MM.1S (cell line): ENCODE measurements at regions not wholly inside any gene's neighbourhood (a gene's known extent, or its start where the extent isn't known, plus 50 kb on each side); places are given as distances from the start of the nearest gene placed in this dataset.

Source experiments
- DNase-seq: peaks from one replicate; pipeline ENCODE4 v3.0.0-alpha.2; 2015
- H2AFZ ChIP-seq: fragments of 300-600 bp; sonication (generic); 2 replicates; pipeline ENCODE4 v1.6.0; 2016; ENCODE audit warnings: antibody characterized with exemption, low read length
- H3F3A ChIP-seq: fragments of 300-600 bp; sonication (generic); 2 replicates; pipeline ENCODE4 v1.6.1; 2016; ENCODE audit warnings: mild to moderate bottlenecking, antibody characterized with exemption, low read length, moderate library complexity, mixed read lengths; ENCODE audit not compliant: insufficient read depth
- H3K27ac ChIP-seq: fragments of 300-600 bp; sonication (generic); 2 replicates; pipeline ENCODE4 v1.5.1; 2016; ENCODE audit warnings: mild to moderate bottlenecking, low read length
- H3K27me3 ChIP-seq: fragments of 300-600 bp; sonication (generic); replicated peaks from 2 replicates; pipeline ENCODE4 v1.6.0; 2016; ENCODE audit warnings: low read length; ENCODE audit not compliant: insufficient read depth
- H3K36me3 ChIP-seq: fragments of 300-600 bp; sonication (generic); replicated peaks from 2 replicates; pipeline ENCODE4 v1.6.1; 2016; ENCODE audit warnings: mild to moderate bottlenecking, low read length, mixed read lengths; ENCODE audit not compliant: insufficient read depth
- H3K4me1 ChIP-seq: fragments of 300-600 bp; sonication (generic); 2 replicates; pipeline ENCODE4 v1.6.1; 2016; ENCODE audit warnings: low read length, mixed read lengths
- H3K4me2 ChIP-seq: fragments of 300-600 bp; sonication (generic); 2 replicates; pipeline ENCODE4 v1.6.0; 2016; ENCODE audit warnings: low read depth, low read length
- H3K4me3 ChIP-seq: fragments of 300-600 bp; sonication (generic); 2 replicates; pipeline ENCODE4 v1.5.1; 2016; ENCODE audit warnings: low read length, mixed read lengths
- H3K79me2 ChIP-seq: fragments of 300-600 bp; sonication (generic); 2 replicates; pipeline ENCODE4 v1.6.1; 2016; ENCODE audit warnings: mixed run types, low read length, mixed read lengths
- H3K9ac ChIP-seq: fragments of 300-600 bp; sonication (generic); 2 replicates; pipeline ENCODE4 v1.6.1; 2016; ENCODE audit warnings: low read length, mixed read lengths
- H3K9me2 ChIP-seq: fragments of 300-600 bp; sonication (generic); replicated peaks from 2 replicates; pipeline ENCODE4 v1.6.1; 2016; ENCODE audit warnings: mild to moderate bottlenecking, low read length, mixed read lengths; ENCODE audit not compliant: insufficient read depth
- H3K9me3 ChIP-seq: fragments of 300-600 bp; sonication (generic); replicated peaks from 2 replicates; pipeline ENCODE4 v1.6.1; 2016; ENCODE audit warnings: mild to moderate bottlenecking, low read length, mixed read lengths; ENCODE audit not compliant: insufficient read depth
- H4K20me1 ChIP-seq: fragments of 300-600 bp; sonication (generic); 2 replicates; pipeline ENCODE4 v1.6.1; 2016; ENCODE audit warnings: mild to moderate bottlenecking, low read length, moderate library complexity, mixed read lengths; ENCODE audit not compliant: insufficient read depth
- EZH2 ChIP-seq: fragments of 300-600 bp; sonication (generic); optimal IDR thresholded peaks from 2 replicates; pipeline ENCODE3; 2017; ENCODE audit warnings: low read depth, mild to moderate bottlenecking, antibody characterized with exemption, low read length, mixed read lengths
- EZH2phosphoT487 ChIP-seq: fragments of 300-600 bp; sonication (generic); IDR thresholded peaks from 2 replicates; pipeline ENCODE4 v1.6.1; 2018; ENCODE audit warnings: antibody characterized with exemption, low read length
- TF ChIP-seq, protein P1 (sequence below): fragments of 300-600 bp; sonication (generic); IDR thresholded peaks from 2 replicates; pipeline ENCODE4 v1.5.1; 2016; ENCODE audit warnings: antibody characterized with exemption, low read length, mixed read lengths

DNA sequence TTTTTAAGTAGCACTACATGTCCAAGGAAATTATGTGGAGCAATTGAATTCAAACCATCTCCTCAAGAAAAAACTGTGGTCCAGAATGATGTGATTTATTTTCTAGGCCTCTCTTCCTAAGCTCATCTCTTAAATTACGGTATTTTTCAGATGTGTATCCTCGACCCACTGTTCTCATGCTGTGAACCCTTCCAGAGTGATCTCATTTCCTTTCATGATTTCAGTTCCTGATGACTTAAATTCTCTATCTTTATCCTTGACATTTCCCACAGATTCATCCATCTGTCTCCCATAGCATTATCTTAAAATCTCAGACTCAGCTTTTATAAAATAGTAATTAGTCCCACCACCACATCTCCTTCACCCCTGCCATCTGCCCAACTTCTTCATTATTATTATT lies 117.6 kb upstream of the SPRY2 start:
- no peak for DNase-seq
- H3K9me3 ChIP-seq, result no peaks in the 10 kb centered on the region
- H3F3A ChIP-seq, result peaks cover 3% of the 10 kb centered on the region; the same call in 1 of the 2 replicates
- H3K27ac ChIP-seq, result no peak overlapping the region
- peaks cover 5% of the 10 kb centered on the region for H3K4me1 ChIP-seq
- H3K79me2 ChIP-seq, result no peaks in the 10 kb centered on the region
- no peaks in the 10 kb centered on the region for H3K27me3 ChIP-seq
- TF ChIP-seq EZH2phosphoT487, result no peak
- TF ChIP-seq EZH2, result no peak
- TF ChIP-seq, protein P1, sequence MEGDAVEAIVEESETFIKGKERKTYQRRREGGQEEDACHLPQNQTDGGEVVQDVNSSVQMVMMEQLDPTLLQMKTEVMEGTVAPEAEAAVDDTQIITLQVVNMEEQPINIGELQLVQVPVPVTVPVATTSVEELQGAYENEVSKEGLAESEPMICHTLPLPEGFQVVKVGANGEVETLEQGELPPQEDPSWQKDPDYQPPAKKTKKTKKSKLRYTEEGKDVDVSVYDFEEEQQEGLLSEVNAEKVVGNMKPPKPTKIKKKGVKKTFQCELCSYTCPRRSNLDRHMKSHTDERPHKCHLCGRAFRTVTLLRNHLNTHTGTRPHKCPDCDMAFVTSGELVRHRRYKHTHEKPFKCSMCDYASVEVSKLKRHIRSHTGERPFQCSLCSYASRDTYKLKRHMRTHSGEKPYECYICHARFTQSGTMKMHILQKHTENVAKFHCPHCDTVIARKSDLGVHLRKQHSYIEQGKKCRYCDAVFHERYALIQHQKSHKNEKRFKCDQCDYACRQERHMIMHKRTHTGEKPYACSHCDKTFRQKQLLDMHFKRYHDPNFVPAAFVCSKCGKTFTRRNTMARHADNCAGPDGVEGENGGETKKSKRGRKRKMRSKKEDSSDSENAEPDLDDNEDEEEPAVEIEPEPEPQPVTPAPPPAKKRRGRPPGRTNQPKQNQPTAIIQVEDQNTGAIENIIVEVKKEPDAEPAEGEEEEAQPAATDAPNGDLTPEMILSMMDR, result no peak
- no peaks in the 10 kb centered on the region for H3K9me2 ChIP-seq
- no peak overlapping the region for H3K9ac ChIP-seq
- H3K4me3 ChIP-seq, result no peak overlapping the region
- H3K4me2 ChIP-seq, result no peak overlapping the region
- no peaks in the 10 kb centered on the region for H4K20me1 ChIP-seq
- no peak overlapping the region for H2AFZ ChIP-seq
- H3K36me3 ChIP-seq, result no peaks in the 10 kb centered on the region

DNA sequence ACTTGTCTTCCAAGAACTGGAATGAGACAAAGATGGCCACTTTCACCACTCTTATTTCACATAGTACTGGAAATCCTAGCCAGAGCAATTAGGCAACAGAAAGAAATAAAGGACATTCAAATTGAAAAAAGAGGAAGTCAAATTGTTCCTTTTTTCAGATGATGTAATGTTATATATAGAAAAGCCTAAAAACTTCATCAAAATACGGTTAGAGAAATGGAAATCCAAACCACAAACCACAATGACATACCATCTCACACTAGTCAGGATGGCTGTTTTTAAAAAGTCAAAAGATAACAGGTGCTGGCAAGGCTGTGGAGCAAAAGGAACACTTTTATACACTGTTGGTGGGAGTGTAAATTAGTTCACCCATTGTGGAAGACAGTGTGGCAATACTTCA lies 113.3 kb upstream of the SPRY2 start:
- Histone ChIP-seq H3K36me3 (no peaks in the 10 kb centered on the region), H3F3A (peaks cover 3% of the 10 kb centered on the region; the same call in 1 of the 2 replicates), H3K4me3 (no peak overlapping the region), H3K9me3 (no peaks in the 10 kb centered on the region), H3K4me2 (peak overlapping the region; percentile 15; the same call in 1 of the 2 replicates), H3K4me1 (peaks cover 5% of the 10 kb centered on the region), H3K79me2 (no peaks in the 10 kb centered on the region), H3K9ac (no peak overlapping the region), H3K27ac (no peak overlapping the region), H3K27me3 (no peaks in the 10 kb centered on the region), H3K9me2 (no peaks in the 10 kb centered on the region), H2AFZ (no peak overlapping the region), H4K20me1 (no peaks in the 10 kb centered on the region)
- DNase-seq, result peak; percentile 71
- TF ChIP-seq EZH2phosphoT487, result no peak

DNA sequence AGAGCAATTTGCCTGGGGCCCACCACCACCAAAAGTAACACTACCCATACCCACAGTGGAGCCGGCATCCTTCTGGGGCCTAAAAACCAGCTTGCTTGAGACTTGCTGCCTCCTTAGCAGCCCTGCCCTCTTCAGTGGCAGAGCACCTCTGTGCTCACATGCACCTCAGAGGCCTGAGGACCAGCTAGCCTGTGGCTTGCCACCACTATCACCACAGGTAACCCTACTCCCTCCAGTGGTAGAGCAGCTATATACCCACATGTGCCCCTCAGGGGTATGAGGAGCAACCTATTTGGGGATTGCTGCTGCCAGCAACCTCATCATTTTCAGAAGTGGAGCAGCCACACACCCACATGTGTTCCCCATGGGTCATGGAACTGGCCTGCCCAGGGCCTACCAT lies 111.4 kb upstream of the SPRY2 start:
- Histone ChIP-seq H3K4me3 (no peak overlapping the region), H3K36me3 (no peaks in the 10 kb centered on the region), H3K27me3 (no peaks in the 10 kb centered on the region), H3K79me2 (no peaks in the 10 kb centered on the region), H2AFZ (no peak overlapping the region), H3K4me2 (no peak overlapping the region), H3F3A (peaks cover 3% of the 10 kb centered on the region; the same call in 1 of the 2 replicates), H3K9ac (no peak overlapping the region), H3K9me3 (no peaks in the 10 kb centered on the region), H3K9me2 (no peaks in the 10 kb centered on the region), H3K4me1 (peaks cover 5% of the 10 kb centered on the region), H4K20me1 (no peaks in the 10 kb centered on the region), H3K27ac (no peak overlapping the region)
- TF ChIP-seq EZH2phosphoT487, result no peak
- TF ChIP-seq, protein P1, result no peak
- no peak for TF ChIP-seq EZH2
- DNase-seq, result no peak

DNA sequence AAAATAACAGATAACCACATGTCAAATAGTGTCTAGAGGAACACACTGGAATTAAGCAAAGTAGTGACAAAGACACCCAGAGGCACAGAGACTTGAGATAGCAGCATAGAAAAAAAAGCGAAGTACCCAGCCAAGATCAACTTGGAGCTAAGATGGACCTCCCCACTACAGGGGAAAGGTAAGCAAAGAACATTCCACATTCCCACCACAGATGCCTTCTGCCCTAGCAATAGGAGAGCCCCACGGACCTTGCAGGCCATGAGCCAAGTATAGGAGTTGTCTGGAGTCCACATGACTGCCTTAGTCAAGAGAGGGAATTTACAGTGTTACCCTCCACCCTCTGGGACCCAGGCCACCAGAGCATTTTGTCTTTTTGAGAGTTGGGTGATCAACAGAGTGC lies 110.7 kb upstream of the SPRY2 start:
- no peaks in the 10 kb centered on the region for H3K9me2 ChIP-seq
- TF ChIP-seq EZH2 (no peak), EZH2phosphoT487 (no peak)
- TF ChIP-seq, protein P1, result no peak
- H3K36me3 ChIP-seq, result no peaks in the 10 kb centered on the region
- no peaks in the 10 kb centered on the region for H3K27me3 ChIP-seq
- no peak overlapping the region for H3K9ac ChIP-seq
- H3K9me3 ChIP-seq, result no peaks in the 10 kb centered on the region
- H3K4me1 ChIP-seq, result peaks cover 5% of the 10 kb centered on the region
- no peak overlapping the region for H3K4me3 ChIP-seq
- H4K20me1 ChIP-seq, result no peaks in the 10 kb centered on the region
- no peak overlapping the region for H2AFZ ChIP-seq
- no peak overlapping the region for H3K4me2 ChIP-seq
- H3F3A ChIP-seq, result peaks cover 3% of the 10 kb centered on the region; the same call in 1 of the 2 replicates
- no peak overlapping the region for H3K27ac ChIP-seq
- H3K79me2 ChIP-seq, result no peaks in the 10 kb centered on the region
- DNase-seq, result no peak
